Chondrocyte (in vitro differentiated cells): ENCODE measurements at regions not wholly inside any gene's neighbourhood (a gene's known extent, or its start where the extent isn't known, plus 50 kb on each side); places are given as distances from the start of the nearest gene placed in this dataset.

ENCODE experiments used
- DNase-seq: peaks from one replicate; pipeline ENCODE4 v3.0.0; 2021; ENCODE audit warnings: mixed read lengths, low spot score
- H3K27ac Mint-ChIP-seq: one replicate; pipeline ENCODE4 v1.8.0; 2021; ENCODE audit warnings: mild to moderate bottlenecking, moderate library complexity, mixed read lengths; ENCODE audit not compliant: unreplicated experiment
- H3K27me3 Mint-ChIP-seq: 2 replicates; pipeline ENCODE4 v1.8.0; 2021; ENCODE audit warnings: low read depth, mixed read lengths
- H3K36me3 Mint-ChIP-seq: 2 replicates; pipeline ENCODE4 v1.8.0; 2021; ENCODE audit warnings: low read depth, mixed read lengths
- H3K4me1 Mint-ChIP-seq: 2 replicates; pipeline ENCODE4 v1.8.0; 2021; ENCODE audit warnings: low read depth, mild to moderate bottlenecking, mixed read lengths
- H3K4me3 Mint-ChIP-seq: one replicate; pipeline ENCODE4 v1.8.0; 2021; ENCODE audit warnings: mild to moderate bottlenecking, moderate library complexity, mixed read lengths; ENCODE audit not compliant: unreplicated experiment
- H3K9me3 Mint-ChIP-seq: 2 replicates; pipeline ENCODE4 v1.8.0; 2021; ENCODE audit warnings: low read depth, mixed read lengths
- CTCF ChIP-seq: fragments of 200-600 bp; sonication (generic); IDR thresholded peaks from 2 replicates; pipeline ENCODE4 v1.5.0; 2021; ENCODE audit warnings: antibody characterized with exemption, mild to moderate bottlenecking, moderate library complexity

GRCh38 chr5:61651195-61651594 lies 319.1 kb downstream of the ZSWIM6 start:
- no peaks in the 10 kb centered on the region for H3K36me3 Mint-ChIP-seq
- no peak overlapping the region for H3K27ac Mint-ChIP-seq
- H3K27me3 Mint-ChIP-seq = peaks cover 3% of the 10 kb centered on the region
- no peak for DNase-seq
- no peaks in the 10 kb centered on the region for H3K9me3 Mint-ChIP-seq
- no peak overlapping the region for H3K4me3 Mint-ChIP-seq
- peaks cover 11% of the 10 kb centered on the region for H3K4me1 Mint-ChIP-seq
- TF ChIP-seq CTCF = no peak

DNA sequence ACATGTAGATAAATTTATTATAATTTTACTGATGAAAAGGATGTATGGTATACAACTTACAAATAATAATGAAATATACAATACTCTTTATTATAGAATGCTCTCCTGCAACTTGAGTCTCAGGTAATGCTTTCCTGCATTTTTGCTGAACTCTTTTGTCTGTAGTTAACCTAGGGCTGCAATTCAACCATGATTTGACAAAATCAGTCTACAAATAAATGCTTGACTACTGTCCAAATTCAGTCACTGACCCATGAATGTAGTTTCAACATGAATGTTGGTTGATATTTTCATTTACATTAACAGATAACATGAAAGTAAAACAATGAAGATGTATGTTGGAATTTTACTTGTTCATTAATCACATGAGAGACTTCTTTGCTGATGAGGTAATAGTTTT lies 320.9 kb downstream of the ZSWIM6 start:
- no peaks in the 10 kb centered on the region for H3K9me3 Mint-ChIP-seq
- no peak overlapping the region for H3K4me3 Mint-ChIP-seq
- DNase-seq = no peak
- H3K27me3 Mint-ChIP-seq = peaks cover 3% of the 10 kb centered on the region
- no peak overlapping the region for H3K27ac Mint-ChIP-seq
- no peaks in the 10 kb centered on the region for H3K36me3 Mint-ChIP-seq
- no peak for TF ChIP-seq CTCF
- peaks cover 11% of the 10 kb centered on the region for H3K4me1 Mint-ChIP-seq

DNA sequence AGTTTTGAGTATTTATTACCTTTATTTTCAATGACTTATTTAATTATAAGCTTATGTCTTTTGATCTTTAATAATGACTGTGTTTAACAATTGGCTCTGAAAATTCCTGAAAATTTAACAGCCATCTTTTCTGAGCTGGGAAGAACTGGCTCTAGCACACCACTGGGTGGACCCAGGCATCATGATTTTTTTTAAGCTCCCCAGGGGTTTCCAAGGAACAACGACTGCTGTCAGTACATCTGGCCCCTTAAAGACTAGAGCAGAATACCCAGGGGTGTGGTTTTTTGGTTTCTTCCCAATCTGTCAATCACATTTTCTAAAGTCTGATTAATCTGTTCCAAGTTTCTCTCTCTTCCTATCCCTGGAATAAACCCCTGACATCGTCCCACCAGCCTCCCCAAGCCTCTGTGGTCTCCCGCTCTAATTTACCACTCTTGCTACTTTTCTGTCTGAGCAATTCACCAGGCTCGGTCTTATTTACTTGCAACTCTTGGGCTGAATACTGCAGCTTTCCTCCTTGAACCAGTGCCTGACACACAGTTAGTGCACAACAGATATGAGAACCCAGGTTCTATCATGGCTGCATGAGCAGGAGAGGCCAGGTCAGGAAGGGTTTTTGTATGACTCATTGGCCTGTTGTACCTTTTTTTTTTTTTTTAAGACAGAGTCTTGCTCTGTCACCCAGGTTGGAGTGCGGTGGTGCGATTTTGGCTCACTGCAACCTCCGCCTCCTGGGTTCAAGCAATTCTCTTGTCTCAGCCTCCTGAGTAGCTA lies 321.9 kb downstream of the ZSWIM6 start:
- no peak overlapping the region for H3K4me3 Mint-ChIP-seq
- no peak overlapping the region for H3K27ac Mint-ChIP-seq
- DNase-seq = no peak
- peaks cover 15% of the 10 kb centered on the region for H3K4me1 Mint-ChIP-seq
- peak; percentile 18 for TF ChIP-seq CTCF
- H3K9me3 Mint-ChIP-seq = no peaks in the 10 kb centered on the region
- no peaks in the 10 kb centered on the region for H3K36me3 Mint-ChIP-seq
- peaks cover 3% of the 10 kb centered on the region for H3K27me3 Mint-ChIP-seq

- Mint-ChIP-seq H3K4me1 (peaks cover 15% of the 10 kb centered on the region), H3K4me3 (no peak overlapping the region), H3K9me3 (no peaks in the 10 kb centered on the region), H3K27ac (no peak overlapping the region), H3K27me3 (no peaks in the 10 kb centered on the region), H3K36me3 (no peaks in the 10 kb centered on the region)
- DNase-seq = no peak
- no peak for TF ChIP-seq CTCF
Observed at GRCh38 chr5:61654876-61655275, 322.8 kb downstream of the ZSWIM6 start.

GRCh38 chr5:61657010-61657409 lies 325.0 kb downstream of the ZSWIM6 start:
- no peak for TF ChIP-seq CTCF
- Mint-ChIP-seq H3K36me3 (no peaks in the 10 kb centered on the region), H3K4me1 (peaks cover 15% of the 10 kb centered on the region), H3K9me3 (no peaks in the 10 kb centered on the region), H3K27ac (no peak overlapping the region), H3K4me3 (no peak overlapping the region), H3K27me3 (no peaks in the 10 kb centered on the region)
- no peak for DNase-seq
